ENCODE measurements at regions not wholly inside any gene's neighbourhood (a gene's known extent, or its start where the extent isn't known, plus 50 kb on each side); places are given as distances from the start of the nearest gene placed in this dataset.

DNA sequence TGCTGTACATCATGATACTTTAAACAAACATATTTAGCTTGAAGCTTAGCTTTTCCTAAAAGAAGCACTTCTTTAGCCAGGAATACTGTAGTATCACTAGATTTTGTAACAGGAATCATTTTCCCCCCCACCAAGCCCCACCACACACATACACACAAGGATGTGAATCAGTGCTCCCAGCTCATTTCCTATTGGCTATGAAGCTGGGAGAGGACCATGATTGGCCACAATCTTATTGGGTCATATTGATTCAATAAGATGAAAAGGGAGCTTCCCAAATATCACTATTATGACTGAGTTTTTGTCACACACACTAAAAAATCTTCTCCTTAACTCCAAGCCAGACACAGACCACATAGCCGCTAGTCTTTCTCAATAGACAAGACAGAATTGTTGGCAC is 140.5 kb upstream of the TNFAIP3 start:
- Histone ChIP-seq H3K27me3 (replicated peaks; ENCODE audit: insufficient read depth) (no peaks in the 10 kb centered on the region), H3K4me1 (ENCODE audit: control insufficient read depth in 1 of 2, low read depth in 2 of 2) (peaks cover 3 to 8% of the 10 kb centered on the region in 2 donors), H3K27ac (no peak overlapping the region), H3K9me3 (no peaks in the 10 kb centered on the region), H3K4me3 (no peak overlapping the region), H3K36me3 (no peaks in the 10 kb centered on the region)
- TF ChIP-seq CTCF (IDR thresholded peaks at IDR 0.05), result no peak
- DNase-seq (ENCODE audit: low spot score) (no peak), ATAC-seq (ENCODE audit: insufficient number of reproducible peaks, low FRiP score, low read depth) (no peak)

- no peak for DNase-seq (ENCODE audit: low spot score)
- no peaks in the 10 kb centered on the region for H3K36me3 ChIP-seq
- peaks cover 7 to 8% of the 10 kb centered on the region in 2 donors for H3K4me1 ChIP-seq (ENCODE audit: control insufficient read depth in 1 of 2, low read depth in 2 of 2)
- TF ChIP-seq CTCF (IDR thresholded peaks at IDR 0.05), result no peak
- no peak overlapping the region for H3K27ac ChIP-seq
- no peaks in the 10 kb centered on the region for H3K27me3 ChIP-seq (replicated peaks; ENCODE audit: insufficient read depth)
- no peak for ATAC-seq (ENCODE audit: insufficient number of reproducible peaks, low FRiP score, low read depth)
- H3K9me3 ChIP-seq, result no peaks in the 10 kb centered on the region
- H3K4me3 ChIP-seq, result no peak overlapping the region
Measured at GRCh38 chr6:137727216-137727765, 139.8 kb upstream of the TNFAIP3 start.

DNA sequence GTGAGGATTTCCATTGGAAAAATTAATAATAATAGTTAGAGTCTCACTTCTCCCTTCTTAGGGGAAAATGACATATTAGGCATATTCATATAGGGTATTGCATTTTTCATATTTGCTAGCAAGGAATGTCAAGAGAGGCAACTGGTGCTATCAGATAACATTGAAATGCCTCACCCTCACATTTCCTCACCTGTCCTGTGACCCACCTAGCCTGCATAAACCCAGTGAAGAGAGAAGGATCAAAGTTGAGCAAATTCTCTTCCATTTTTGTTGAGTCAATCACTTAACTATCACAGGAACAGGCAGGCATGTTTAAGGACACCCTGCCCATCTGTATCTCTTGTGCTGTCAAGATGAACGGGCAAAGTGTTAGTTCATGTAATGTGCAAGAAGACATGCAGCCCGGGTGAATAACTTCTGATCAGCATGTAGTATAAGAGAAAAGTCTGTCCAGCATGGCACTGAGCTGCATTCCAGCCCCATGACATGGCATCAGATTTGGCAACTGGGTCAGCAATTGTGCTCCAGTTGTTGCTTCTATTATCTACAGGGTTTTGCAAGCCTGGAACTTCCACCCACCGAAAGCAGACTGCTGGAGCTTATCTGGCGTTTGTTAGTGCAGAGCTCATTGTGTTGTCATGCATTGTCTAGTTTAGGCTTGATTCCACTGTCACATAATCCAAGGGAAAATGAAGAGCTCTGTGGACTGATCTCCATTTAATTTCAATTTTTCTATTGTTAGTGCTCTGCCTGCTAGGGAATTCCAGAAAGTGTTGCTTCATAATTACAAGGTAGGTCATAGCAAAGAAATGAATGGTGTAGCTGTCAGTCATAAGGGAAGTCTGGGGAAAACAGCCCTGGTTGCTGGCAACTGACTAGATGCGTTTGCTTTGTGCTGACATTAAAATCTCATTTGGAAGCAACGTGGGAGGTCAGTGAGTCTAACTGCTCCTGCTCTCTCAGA is 138.4 kb upstream of the TNFAIP3 start:
- Histone ChIP-seq H3K4me3 (no peak overlapping the region), H3K9me3 (no peaks in the 10 kb centered on the region), H3K36me3 (no peaks in the 10 kb centered on the region), H3K4me1 (ENCODE audit: control insufficient read depth in 1 of 2, low read depth in 2 of 2) (peaks cover 7 to 8% of the 10 kb centered on the region in 2 donors), H3K27ac (no peak overlapping the region), H3K27me3 (replicated peaks; ENCODE audit: insufficient read depth) (no peaks in the 10 kb centered on the region)
- no peak for TF ChIP-seq CTCF (IDR thresholded peaks at IDR 0.05)
- ATAC-seq (ENCODE audit: insufficient number of reproducible peaks, low FRiP score, low read depth), result no peak
- no peak for DNase-seq (ENCODE audit: low spot score)

- no peak for TF ChIP-seq CTCF (IDR thresholded peaks at IDR 0.05)
- DNase-seq (ENCODE audit: low spot score) (no peak), ATAC-seq (ENCODE audit: insufficient number of reproducible peaks, low FRiP score, low read depth) (no peak)
- Histone ChIP-seq H3K27ac (no peak overlapping the region), H3K4me1 (ENCODE audit: control insufficient read depth in 1 of 2, low read depth in 2 of 2) (peaks cover 7 to 8% of the 10 kb centered on the region in 2 donors), H3K27me3 (replicated peaks; ENCODE audit: insufficient read depth) (no peaks in the 10 kb centered on the region), H3K9me3 (no peaks in the 10 kb centered on the region), H3K36me3 (no peaks in the 10 kb centered on the region), H3K4me3 (no peak overlapping the region)
Measured at GRCh38 chr6:137729866-137730629, 137.0 kb upstream of the TNFAIP3 start.

DNA sequence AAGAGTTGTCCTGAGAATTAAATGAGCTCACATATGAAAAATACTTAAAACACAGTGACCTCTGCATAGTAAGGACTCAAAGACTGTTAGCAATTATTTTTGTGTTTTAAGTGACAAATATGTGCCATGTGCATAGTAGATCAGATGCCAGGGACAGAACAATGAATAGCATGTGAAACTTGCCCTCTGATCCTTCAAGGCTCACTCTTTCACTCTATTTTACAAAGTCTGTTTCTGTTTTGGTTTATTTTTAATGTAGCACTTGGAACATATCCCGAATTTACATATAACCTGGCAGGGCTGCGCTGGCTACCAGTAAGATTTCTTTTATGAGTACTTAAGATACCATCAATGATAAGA is 135.5 kb upstream of the TNFAIP3 start:
- ATAC-seq (ENCODE audit: insufficient number of reproducible peaks, low FRiP score, low read depth) (no peak), DNase-seq (ENCODE audit: low spot score) (no peak)
- no peaks in the 10 kb centered on the region for H3K27me3 ChIP-seq (replicated peaks; ENCODE audit: insufficient read depth)
- no peak for TF ChIP-seq CTCF (IDR thresholded peaks at IDR 0.05)
- no peak overlapping the region for H3K27ac ChIP-seq
- H3K4me1 ChIP-seq (ENCODE audit: control insufficient read depth in 1 of 2, low read depth in 2 of 2), result peaks cover 7 to 8% of the 10 kb centered on the region in 2 donors
- H3K36me3 ChIP-seq, result no peaks in the 10 kb centered on the region
- no peak overlapping the region for H3K4me3 ChIP-seq
- H3K9me3 ChIP-seq, result no peaks in the 10 kb centered on the region

Measured in thoracic aorta (tissue), 2 donors.